GM19240 (cell line): ENCODE measurements at regions not wholly inside any gene's neighbourhood (a gene's known extent, or its start where the extent isn't known, plus 50 kb on each side); places are given as distances from the start of the nearest gene placed in this dataset.

ENCODE experiments used
- DNase-seq: peaks from one replicate; pipeline ENCODE4 v3.0.0; 2011; ENCODE audit warnings: low spot score; ENCODE audit not compliant: insufficient read length

- DNase-seq, result no peak
These were observed 123.8 kb downstream of the ADRA2A start for GRCh38 chr10:111200505-111201186.

- DNase-seq, result no peak
These were observed 126.8 kb downstream of the ADRA2A start for GRCh38 chr10:111203615-111204014.

DNA sequence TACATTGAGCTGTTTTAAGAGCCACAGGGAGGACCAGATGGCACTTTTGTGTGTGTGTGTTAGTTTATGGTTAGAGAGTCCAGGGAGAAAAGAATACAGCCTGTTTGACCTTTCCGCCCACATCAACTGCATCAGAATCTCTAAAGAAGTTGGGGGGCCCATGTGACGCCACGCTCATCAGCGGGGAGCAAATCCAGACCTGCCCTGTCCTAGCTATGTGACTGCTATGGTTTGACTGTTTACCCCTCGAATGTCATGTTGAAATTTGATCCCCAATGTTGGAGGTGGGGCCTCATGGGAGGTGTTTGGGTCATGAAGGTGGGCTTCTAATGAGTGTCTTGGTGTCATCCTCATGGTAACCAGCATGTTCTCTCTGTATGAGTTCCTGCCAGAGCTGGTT is 128.0 kb downstream of the ADRA2A start:
- no peak for DNase-seq

GRCh38 chr10:111206521-111206920 is 129.7 kb downstream of the ADRA2A start:
- DNase-seq, result no peak

GRCh38 chr10:111207500-111207899 is 130.7 kb downstream of the ADRA2A start:
- DNase-seq, result no peak

GRCh38 chr10:111208951-111209350 is 132.1 kb downstream of the ADRA2A start:
- DNase-seq, result no peak

GRCh38 chr10:111209692-111210091 is 132.9 kb downstream of the ADRA2A start:
- no peak for DNase-seq

- no peak for DNase-seq
These were observed 134.4 kb downstream of the ADRA2A start for GRCh38 chr10:111211241-111211640.

GRCh38 chr10:111211706-111212105 is 134.9 kb downstream of the ADRA2A start:
- no peak for DNase-seq

DNA sequence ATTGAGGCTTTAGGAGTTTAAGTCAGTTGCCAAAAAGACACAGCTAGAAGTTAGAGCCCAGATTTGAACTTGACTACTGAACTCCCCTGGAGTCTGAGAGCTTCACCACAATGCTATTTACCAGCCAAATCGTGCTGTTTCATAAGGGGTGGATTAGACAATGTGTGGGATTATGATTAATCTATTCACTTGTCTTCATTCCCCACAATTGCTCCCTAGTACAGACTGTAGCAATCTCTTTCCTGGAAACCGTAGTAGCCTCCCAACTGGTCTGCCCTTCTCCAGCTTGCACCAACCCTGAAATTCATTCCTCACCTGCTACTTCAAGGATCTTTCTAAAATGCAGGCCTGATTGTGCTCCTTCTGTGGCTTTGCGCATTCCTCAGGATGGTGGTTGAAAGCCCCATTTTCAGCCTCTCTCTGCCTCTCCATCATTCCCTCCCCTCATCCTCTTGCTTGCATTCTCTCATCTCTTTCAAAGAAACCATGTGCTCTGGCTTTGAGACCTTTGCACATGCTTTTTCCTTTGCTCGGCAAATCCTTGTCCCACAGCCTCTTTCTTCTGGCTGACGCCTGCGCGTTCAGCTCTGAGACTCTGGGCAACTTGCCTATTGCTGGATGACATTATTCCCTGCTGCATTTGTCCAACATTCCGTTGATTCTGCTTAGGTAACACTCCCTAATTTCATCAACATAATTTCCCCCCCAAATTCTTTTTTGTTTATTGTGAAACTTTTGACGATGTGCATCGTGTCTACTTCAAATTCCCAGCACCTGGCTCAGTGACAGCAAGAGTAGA is 145.1 kb downstream of the ADRA2A start:
- DNase-seq, result no peak

DNA sequence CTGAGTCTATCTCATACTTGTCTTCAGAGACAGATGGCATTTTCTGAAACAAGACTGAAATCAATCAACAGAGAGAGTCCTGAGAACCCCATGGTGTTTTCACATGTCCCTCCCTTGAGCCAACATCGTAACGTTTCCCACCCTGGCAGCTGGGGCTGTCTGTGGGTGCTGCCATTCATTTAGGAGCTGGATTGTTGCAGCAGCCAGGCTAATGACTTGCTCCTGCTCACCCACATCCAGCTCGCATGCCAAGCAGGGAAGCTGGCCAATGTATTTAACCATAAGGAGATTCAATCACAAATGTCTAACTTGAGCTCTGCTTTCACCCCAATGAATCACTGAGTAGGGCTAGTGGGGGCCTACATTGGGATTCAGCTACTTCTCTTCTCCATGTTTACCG is 146.1 kb downstream of the ADRA2A start:
- no peak for DNase-seq

GRCh38 chr10:111231779-111232178 is 154.9 kb downstream of the ADRA2A start:
- no peak for DNase-seq

DNA sequence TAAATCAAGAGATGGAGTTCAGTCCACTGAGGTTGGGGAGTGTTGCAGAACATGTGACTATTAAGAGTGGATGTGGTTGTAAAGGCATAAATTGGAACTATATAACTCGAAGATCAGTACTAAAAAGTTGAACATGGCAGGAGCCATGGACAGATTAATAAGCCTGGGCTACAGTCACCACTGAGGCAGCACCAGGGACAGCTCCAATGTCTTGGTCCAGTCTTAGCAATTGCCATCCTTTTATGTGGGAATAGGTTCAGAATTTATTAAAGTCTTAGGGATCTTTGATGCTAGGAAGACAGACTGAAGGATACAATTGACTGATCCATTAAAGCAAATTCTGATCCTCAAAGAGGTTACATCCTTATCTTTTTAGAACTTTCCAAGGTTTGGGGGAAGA is 156.6 kb downstream of the ADRA2A start:
- no peak for DNase-seq

- DNase-seq, result no peak
These were observed 157.5 kb downstream of the ADRA2A start for GRCh38 chr10:111234234-111234913.

DNA sequence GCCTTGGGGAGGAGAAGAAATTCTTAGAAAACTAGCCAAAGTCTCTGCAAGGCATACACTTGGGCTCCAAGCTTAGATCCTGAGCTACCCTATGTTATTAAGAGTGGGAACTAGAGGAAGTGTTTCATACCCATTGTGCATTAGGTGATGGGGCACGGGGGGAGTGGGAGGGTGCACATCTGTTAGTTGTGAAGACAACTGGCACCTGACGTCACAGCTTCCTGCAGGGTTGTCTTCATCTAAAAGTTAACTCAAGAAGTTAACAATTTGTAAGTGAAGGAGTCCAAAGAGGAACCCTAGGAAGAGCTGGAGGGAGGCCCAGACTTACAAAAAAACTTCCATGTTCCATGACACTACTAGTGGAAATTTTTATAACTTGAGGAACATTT is 158.1 kb downstream of the ADRA2A start:
- no peak for DNase-seq

GRCh38 chr10:111240348-111240747 is 163.5 kb downstream of the ADRA2A start:
- no peak for DNase-seq

- no peak for DNase-seq
These were observed 166.3 kb downstream of the ADRA2A start for GRCh38 chr10:111243126-111243525.

GRCh38 chr10:111246136-111246535 is 169.3 kb downstream of the ADRA2A start:
- DNase-seq, result no peak

GRCh38 chr10:111246814-111247452 is 170.1 kb downstream of the ADRA2A start:
- DNase-seq, result no peak

DNA sequence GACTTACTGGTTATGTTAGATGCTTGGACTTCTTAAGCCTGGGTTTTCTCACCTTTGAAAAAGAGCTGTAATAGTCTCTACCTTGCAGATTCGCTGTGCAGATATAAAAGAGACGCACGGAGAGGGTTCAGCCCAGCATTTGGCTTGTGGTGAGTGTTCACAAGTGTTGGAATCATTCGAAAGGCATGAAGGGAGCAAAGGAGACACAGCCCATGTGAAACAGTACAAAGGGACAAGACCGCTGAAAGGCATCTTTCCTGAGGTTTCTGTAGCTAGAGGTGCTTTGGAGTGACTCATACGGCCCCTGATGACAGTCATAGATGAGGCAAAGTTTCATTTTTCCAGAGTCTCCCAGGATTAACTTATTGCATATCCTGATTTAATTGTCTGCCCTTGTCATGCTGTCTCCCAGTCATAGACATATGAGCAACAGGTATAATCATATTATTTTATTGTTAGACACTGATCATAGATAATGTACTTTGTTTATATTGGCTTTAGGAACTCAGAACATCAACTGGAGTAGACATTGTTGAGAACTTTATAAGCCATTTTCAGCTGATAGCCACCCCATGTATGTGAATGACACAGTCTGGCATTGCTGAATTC is 171.1 kb downstream of the ADRA2A start:
- no peak for DNase-seq

GRCh38 chr10:111249925-111250324 is 173.1 kb downstream of the ADRA2A start:
- DNase-seq, result no peak
